A549 (cell line): ENCODE measurements at regions not wholly inside any gene's neighbourhood (a gene's known extent, or its start where the extent isn't known, plus 50 kb on each side); places are given as distances from the start of the nearest gene placed in this dataset.

Experiments
- ATAC-seq, 2 experiments: fragments of 200-7000 bp in 1 of 2; fragments of >200 bp in 1 of 2; cut with Nextera tagmentation in 1 of 2; cut with Tn5 transposase in 1 of 2; 3 replicates each; pipeline versions ENCODE4 v1.8.0 to v1.9.1; 2018 to 2020; ENCODE audit warnings: mild to moderate bottlenecking in 1 of 2, moderate library complexity in 1 of 2
- CTCF ChIA-PET: fragments of 300-600 bp; sonication (Branson Sonifier 250); formaldehyde crosslinking; extraction: SDS; loops from one replicate; lab custom pipeline; 2021; ENCODE audit warnings: antibody characterized with exemption, inconsistent platforms; lab: Yijun Ruan, JAX
- POLR2A ChIA-PET: fragments of 350-600 bp; formaldehyde crosslinking; extraction: SDS; loops from one replicate; lab custom pipeline; 2021; ENCODE audit warnings: antibody characterized with exemption, inconsistent platforms; lab: Yijun Ruan, JAX
- DNase-seq, 2 experiments: peaks; one replicate each; pipeline versions ENCODE4 v3.0.0 to v3.0.0-alpha.2; 2011 to 2016; ENCODE audit warnings: low read depth in 1 of 2, low spot score in 1 of 2
- FAIRE-seq: peaks from 2 replicates; lab custom pipeline; 2011; peaks lifted over from hg19 to GRCh38; lab: Jason Lieb, UNC
- H3K27ac ChIP-seq, 2 experiments: fragments of >200 bp; sonication (Bioruptor Twin); formaldehyde crosslinking; 3 replicates each; pipeline ENCODE4 v1.5.1; 2016 to 2017
- H3K4me1 ChIP-seq: fragments of >200 bp; sonication (Bioruptor Twin); formaldehyde crosslinking; 3 replicates; pipeline ENCODE4 v1.6.1; 2016
- H3K4me2 ChIP-seq: fragments of >200 bp; sonication (Bioruptor Twin); formaldehyde crosslinking; 3 replicates; pipeline ENCODE4 v1.6.1; 2016
- H3K4me3 ChIP-seq: fragments of >200 bp; sonication (Bioruptor Twin); formaldehyde crosslinking; 3 replicates; pipeline ENCODE4 v1.5.1; 2016
- H3K9me3 ChIP-seq: fragments of >200 bp; sonication (Bioruptor Twin); formaldehyde crosslinking; 3 replicates; pipeline ENCODE4 v1.6.1; 2016
- CHD4 ChIP-seq: fragments of 200-600 bp; sonication (generic); IDR thresholded peaks from 2 replicates; pipeline ENCODE4 v1.6.1; 2016; ENCODE audit warnings: antibody characterized with exemption, mild to moderate bottlenecking, borderline replicate concordance
- ESRRA ChIP-seq: fragments of 150-350 bp; IDR thresholded peaks from 2 replicates; pipeline ENCODE4 v1.6.1; 2014; ENCODE audit warnings: mild to moderate bottlenecking, low read length, borderline replicate concordance
- FOXS1 ChIP-seq: fragments of 250-450 bp; sonication (Bioruptor Pico); IDR thresholded peaks from 2 replicates; pipeline ENCODE4 v1.5.0; 2020; ENCODE audit warnings: mild to moderate bottlenecking, moderate library complexity
- JUNB ChIP-seq: fragments of >200 bp; sonication (Bioruptor Twin); formaldehyde crosslinking; IDR thresholded peaks from 2 replicates; pipeline ENCODE4 v1.6.1; 2016
- KDM5A ChIP-seq: fragments of 200-600 bp; sonication (generic); IDR thresholded peaks from 2 replicates; pipeline ENCODE4 v1.6.1; 2016; ENCODE audit warnings: antibody characterized with exemption, mild to moderate bottlenecking
- NPAS2 ChIP-seq: fragments of 250-450 bp; sonication (Bioruptor Pico); IDR thresholded peaks from 2 replicates; pipeline ENCODE4 v1.8.0; 2022; ENCODE audit warnings: mild to moderate bottlenecking, moderate library complexity, borderline replicate concordance
- PHF8 ChIP-seq: fragments of 200-600 bp; sonication (generic); IDR thresholded peaks from 2 replicates; pipeline ENCODE4 v1.6.1; 2016; ENCODE audit warnings: low read depth, mild to moderate bottlenecking, antibody characterized with exemption, moderate library complexity, borderline replicate concordance
- RCOR1 ChIP-seq: fragments of 150-350 bp; IDR thresholded peaks from 2 replicates; pipeline ENCODE4 v1.6.1; 2014; ENCODE audit warnings: antibody characterized with exemption, low read length, low read depth
- RFX5 ChIP-seq: fragments of 450-650 bp; IDR thresholded peaks from 2 replicates; pipeline ENCODE4 v1.7.1; 2014; ENCODE audit warnings: antibody characterized with exemption, mild to moderate bottlenecking, moderate library complexity
- SMC3 ChIP-seq: fragments of >200 bp; sonication (Bioruptor Twin); formaldehyde crosslinking; IDR thresholded peaks from 3 replicates; pipeline ENCODE4 v1.6.1; 2018; ENCODE audit warnings: inconsistent platforms
- SREBF2 ChIP-seq: fragments of 450-650 bp; IDR thresholded peaks from 2 replicates; pipeline ENCODE4 v1.6.1; 2014; ENCODE audit warnings: mild to moderate bottlenecking, moderate library complexity
- ZC3H11A ChIP-seq: fragments of 450-650 bp; IDR thresholded peaks from 2 replicates; pipeline ENCODE4 v1.6.1; 2014; ENCODE audit warnings: antibody characterized with exemption, mild to moderate bottlenecking
- ZFP36 ChIP-seq: fragments of 450-650 bp; IDR thresholded peaks from 2 replicates; pipeline ENCODE4 v1.6.1; 2014; ENCODE audit warnings: borderline replicate concordance; ENCODE audit not compliant: partially characterized antibody
- ZNF302 ChIP-seq: fragments of 250-450 bp; sonication (Bioruptor Pico); IDR thresholded peaks from 2 replicates; pipeline ENCODE4 v1.9.0; 2021; ENCODE audit warnings: inconsistent platforms, mild to moderate bottlenecking, moderate library complexity
- ZSCAN20 ChIP-seq: fragments of 250-450 bp; sonication (Bioruptor Pico); IDR thresholded peaks from 2 replicates; pipeline ENCODE4 v1.8.0; 2022; ENCODE audit warnings: mild to moderate bottlenecking, moderate library complexity
- WGBS: methylation state at CpG from one replicate; pipeline ENCODE4 v1.1.6; 2017; ENCODE audit errors: missing lambda C conversion rate; 5-methylcytosine and 5-hydroxymethylcytosine counted together
- TF ChIP-seq, protein P1 (sequence below): fragments of >200 bp; sonication (Bioruptor Twin); formaldehyde crosslinking; IDR thresholded peaks from 2 replicates; pipeline ENCODE4 v1.6.1; 2016
- TF ChIP-seq, protein P2 (sequence below): IDR thresholded peaks from 2 replicates; pipeline ENCODE4 v1.6.1; 2012
- TF ChIP-seq, protein P3 (sequence below): IDR thresholded peaks from 2 replicates; pipeline ENCODE4 v1.6.1; 2012
- TF ChIP-seq, protein P4 (sequence below): fragments of 450-650 bp; IDR thresholded peaks from 2 replicates; pipeline ENCODE4 v1.6.1; 2014; ENCODE audit warnings: antibody characterized with exemption
- TF ChIP-seq, protein P5 (sequence below): IDR thresholded peaks from 2 replicates; pipeline ENCODE4 v1.6.1; 2012; ENCODE audit warnings: low read depth, borderline replicate concordance
- TF ChIP-seq, protein P6 (sequence below): fragments of >200 bp; sonication (Bioruptor Twin); formaldehyde crosslinking; IDR thresholded peaks from 3 replicates; pipeline ENCODE4 v1.5.1; 2016

DNA sequence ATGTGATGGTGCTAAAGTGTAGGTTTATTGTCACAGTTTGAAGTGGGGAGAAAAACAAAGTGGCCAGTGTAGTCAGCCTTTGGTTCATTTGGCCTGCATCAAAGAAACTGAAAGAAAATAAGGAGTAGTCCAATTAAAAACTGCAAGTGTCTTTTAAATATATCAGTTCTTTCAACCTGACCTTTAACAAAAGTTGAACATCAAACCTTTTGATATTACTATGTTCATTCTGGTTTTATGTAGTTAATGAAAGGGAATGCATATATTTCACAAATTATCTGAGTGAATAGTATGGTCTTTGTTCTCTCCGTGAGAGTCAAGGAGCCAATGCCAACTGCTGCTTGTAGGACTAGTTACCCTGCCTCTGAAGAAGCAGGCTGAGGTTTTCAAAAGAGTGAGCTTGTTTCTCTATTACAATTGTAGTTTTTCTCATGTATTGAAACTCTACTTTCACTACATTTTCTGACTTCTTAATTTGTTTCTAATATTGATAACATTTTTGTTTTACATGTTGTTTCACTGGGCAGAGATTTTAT, 1160.8 kb upstream of the LRRTM3 start:
- CTCF ChIA-PET = no interaction called here
- Histone ChIP-seq H3K4me1 (no peaks in the 10 kb centered on the region), H3K27ac (no peak overlapping the region), H3K4me2 (no peak overlapping the region), H3K9me3 (no peaks in the 10 kb centered on the region), H3K4me3 (no peak overlapping the region)
- POLR2A ChIA-PET = no interaction called here
- no peak for TF ChIP-seq SMC3
- no peak for FAIRE-seq
- WGBS = 81% methylated on average over 1 of the region's 1 CpG
- DNase-seq = no peak
- ATAC-seq = no peak

DNA sequence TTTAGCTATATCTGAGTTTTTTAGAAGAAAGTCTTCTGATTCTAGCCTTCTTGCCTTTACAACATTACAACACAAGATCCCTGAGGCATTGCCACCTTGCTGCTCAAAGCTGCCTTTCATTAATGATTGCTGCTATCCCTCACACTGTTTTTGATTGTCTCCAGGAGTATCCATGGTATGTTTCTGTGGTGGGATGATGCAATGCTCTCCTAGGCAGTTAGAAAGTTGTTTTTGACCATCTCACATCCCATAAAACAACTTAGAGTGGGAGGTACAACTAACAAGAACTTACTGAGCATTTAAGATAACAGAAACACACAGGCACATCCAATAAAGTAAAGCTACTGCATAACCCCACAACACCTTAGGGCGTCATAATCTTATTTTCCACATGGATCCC, 1156.0 kb upstream of the LRRTM3 start:
- Histone ChIP-seq H3K4me1 (no peaks in the 10 kb centered on the region), H3K4me3 (no peak overlapping the region), H3K9me3 (no peaks in the 10 kb centered on the region), H3K27ac (no peak overlapping the region), H3K4me2 (no peak overlapping the region)
- CTCF ChIA-PET = no interaction called here
- FAIRE-seq (no peak), ATAC-seq (no peak), DNase-seq (no peak)
- WGBS = 25% methylated on average over 1 of the region's 1 CpG
- POLR2A ChIA-PET = no interaction called here
- no peak for TF ChIP-seq CHD4
- no peak for TF ChIP-seq RCOR1
- no peak for TF ChIP-seq ESRRA
- TF ChIP-seq ZFP36 = no peak
- no peak for TF ChIP-seq ZC3H11A
- TF ChIP-seq RFX5 = no peak
- TF ChIP-seq ZNF302 = no peak
- TF ChIP-seq ZSCAN20 (CRISPR knock-in tag) = no peak
- TF ChIP-seq, protein P1, sequence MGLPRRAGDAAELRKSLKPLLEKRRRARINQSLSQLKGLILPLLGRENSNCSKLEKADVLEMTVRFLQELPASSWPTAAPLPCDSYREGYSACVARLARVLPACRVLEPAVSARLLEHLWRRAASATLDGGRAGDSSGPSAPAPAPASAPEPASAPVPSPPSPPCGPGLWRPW = no peak
- TF ChIP-seq, protein P2, sequence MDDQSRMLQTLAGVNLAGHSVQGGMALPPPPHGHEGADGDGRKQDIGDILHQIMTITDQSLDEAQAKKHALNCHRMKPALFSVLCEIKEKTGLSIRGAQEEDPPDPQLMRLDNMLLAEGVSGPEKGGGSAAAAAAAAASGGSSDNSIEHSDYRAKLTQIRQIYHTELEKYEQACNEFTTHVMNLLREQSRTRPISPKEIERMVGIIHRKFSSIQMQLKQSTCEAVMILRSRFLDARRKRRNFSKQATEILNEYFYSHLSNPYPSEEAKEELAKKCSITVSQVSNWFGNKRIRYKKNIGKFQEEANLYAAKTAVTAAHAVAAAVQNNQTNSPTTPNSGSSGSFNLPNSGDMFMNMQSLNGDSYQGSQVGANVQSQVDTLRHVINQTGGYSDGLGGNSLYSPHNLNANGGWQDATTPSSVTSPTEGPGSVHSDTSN = no peak
- TF ChIP-seq KDM5A = no peak
- TF ChIP-seq SMC3 = no peak
- TF ChIP-seq FOXS1 (CRISPR knock-in tag) = no peak
- TF ChIP-seq, protein P3, sequence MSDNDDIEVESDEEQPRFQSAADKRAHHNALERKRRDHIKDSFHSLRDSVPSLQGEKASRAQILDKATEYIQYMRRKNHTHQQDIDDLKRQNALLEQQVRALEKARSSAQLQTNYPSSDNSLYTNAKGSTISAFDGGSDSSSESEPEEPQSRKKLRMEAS = no peak
- TF ChIP-seq, protein P4, sequence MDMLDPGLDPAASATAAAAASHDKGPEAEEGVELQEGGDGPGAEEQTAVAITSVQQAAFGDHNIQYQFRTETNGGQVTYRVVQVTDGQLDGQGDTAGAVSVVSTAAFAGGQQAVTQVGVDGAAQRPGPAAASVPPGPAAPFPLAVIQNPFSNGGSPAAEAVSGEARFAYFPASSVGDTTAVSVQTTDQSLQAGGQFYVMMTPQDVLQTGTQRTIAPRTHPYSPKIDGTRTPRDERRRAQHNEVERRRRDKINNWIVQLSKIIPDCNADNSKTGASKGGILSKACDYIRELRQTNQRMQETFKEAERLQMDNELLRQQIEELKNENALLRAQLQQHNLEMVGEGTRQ = no peak
- TF ChIP-seq NPAS2 (CRISPR knock-in tag) = no peak

DNA sequence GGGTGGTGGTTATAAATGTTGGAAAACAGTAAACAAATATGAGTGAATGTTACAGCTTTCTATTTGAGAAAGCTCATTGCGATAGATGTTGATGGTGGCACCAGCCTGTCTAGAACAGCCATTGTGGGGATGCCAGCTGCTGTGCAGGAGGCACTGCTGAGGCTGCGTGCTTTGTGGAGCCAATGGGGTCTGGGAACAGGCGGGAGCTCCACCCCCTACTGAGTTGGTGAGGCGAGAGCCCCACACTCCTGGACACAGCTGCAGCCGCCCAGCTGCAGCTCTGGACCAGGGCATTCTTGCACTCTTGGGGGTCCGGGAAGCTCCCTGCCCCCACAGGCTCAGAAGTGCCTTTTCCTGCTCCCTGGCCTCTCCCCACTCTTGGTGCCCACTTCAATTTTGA, 1147.1 kb upstream of the LRRTM3 start:
- Histone ChIP-seq H3K4me3 (no peak overlapping the region), H3K27ac (no peak overlapping the region), H3K4me2 (no peak overlapping the region), H3K9me3 (no peaks in the 10 kb centered on the region), H3K4me1 (no peaks in the 10 kb centered on the region)
- FAIRE-seq (no peak), ATAC-seq (no peak), DNase-seq (no peak)
- POLR2A ChIA-PET = no interaction called here
- TF ChIP-seq SREBF2 = no peak
- no peak for TF ChIP-seq PHF8
- TF ChIP-seq, protein P5, sequence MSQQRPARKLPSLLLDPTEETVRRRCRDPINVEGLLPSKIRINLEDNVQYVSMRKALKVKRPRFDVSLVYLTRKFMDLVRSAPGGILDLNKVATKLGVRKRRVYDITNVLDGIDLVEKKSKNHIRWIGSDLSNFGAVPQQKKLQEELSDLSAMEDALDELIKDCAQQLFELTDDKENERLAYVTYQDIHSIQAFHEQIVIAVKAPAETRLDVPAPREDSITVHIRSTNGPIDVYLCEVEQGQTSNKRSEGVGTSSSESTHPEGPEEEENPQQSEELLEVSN = no peak
- TF ChIP-seq, protein P6, sequence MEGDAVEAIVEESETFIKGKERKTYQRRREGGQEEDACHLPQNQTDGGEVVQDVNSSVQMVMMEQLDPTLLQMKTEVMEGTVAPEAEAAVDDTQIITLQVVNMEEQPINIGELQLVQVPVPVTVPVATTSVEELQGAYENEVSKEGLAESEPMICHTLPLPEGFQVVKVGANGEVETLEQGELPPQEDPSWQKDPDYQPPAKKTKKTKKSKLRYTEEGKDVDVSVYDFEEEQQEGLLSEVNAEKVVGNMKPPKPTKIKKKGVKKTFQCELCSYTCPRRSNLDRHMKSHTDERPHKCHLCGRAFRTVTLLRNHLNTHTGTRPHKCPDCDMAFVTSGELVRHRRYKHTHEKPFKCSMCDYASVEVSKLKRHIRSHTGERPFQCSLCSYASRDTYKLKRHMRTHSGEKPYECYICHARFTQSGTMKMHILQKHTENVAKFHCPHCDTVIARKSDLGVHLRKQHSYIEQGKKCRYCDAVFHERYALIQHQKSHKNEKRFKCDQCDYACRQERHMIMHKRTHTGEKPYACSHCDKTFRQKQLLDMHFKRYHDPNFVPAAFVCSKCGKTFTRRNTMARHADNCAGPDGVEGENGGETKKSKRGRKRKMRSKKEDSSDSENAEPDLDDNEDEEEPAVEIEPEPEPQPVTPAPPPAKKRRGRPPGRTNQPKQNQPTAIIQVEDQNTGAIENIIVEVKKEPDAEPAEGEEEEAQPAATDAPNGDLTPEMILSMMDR = no peak
- TF ChIP-seq JUNB = no peak
- TF ChIP-seq RFX5 = no peak
- CTCF ChIA-PET = interaction anchor here (1.1 kb wide), 1 partner anchor 9 kb away, joined by 3 read pairs; no protein-coding TSS in a partner anchor
- WGBS = 60% methylated on average over 6 of the region's 6 CpGs
